OCI-LY3 (cell line): ENCODE measurements at regions not wholly inside any gene's neighbourhood (a gene's known extent, or its start where the extent isn't known, plus 50 kb on each side); places are given as distances from the start of the nearest gene placed in this dataset.

ENCODE experiments used
- CTCF ChIP-seq: fragments of 200-600, 300-600 bp; sonication (generic); IDR thresholded peaks from 2 replicates; pipeline ENCODE4 v1.5.1; 2014; ENCODE audit warnings: antibody characterized with exemption, low read length, low read depth
- EZH2phosphoT487 ChIP-seq: fragments of 200-600 bp; shearing (Covaris generic); IDR thresholded peaks from 2 replicates; pipeline ENCODE4 v1.6.1; 2018; ENCODE audit warnings: antibody characterized with exemption, mixed run types, low read depth

GRCh38 chr11:80168796-80169195 lies 728.0 kb upstream of the TENM4 start:
- no peak for TF ChIP-seq CTCF
- TF ChIP-seq EZH2phosphoT487, result no peak
